ENCODE measurements at regions not wholly inside any gene's neighbourhood (a gene's known extent, or its start where the extent isn't known, plus 50 kb on each side); places are given as distances from the start of the nearest gene placed in this dataset.

DNA sequence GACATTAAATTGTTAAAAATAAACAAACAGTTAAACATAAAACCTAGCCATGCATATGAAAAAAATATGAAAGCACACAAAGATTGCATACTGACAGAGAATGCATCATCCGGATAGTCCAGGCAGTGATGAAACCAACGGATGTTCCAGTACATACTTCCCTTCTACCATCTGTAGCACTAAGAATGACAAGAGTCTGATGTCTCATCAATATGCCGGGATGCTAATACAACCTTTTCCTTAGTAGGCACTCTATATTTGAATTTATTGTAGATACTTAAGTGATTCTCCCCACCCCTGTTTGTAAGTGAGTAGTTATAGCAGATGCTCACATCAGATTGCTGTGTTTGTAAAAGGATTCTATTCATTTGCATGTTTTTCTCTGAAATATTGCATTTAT, 571.2 kb upstream of the WWC1 start:
- TF ChIP-seq, protein P1, sequence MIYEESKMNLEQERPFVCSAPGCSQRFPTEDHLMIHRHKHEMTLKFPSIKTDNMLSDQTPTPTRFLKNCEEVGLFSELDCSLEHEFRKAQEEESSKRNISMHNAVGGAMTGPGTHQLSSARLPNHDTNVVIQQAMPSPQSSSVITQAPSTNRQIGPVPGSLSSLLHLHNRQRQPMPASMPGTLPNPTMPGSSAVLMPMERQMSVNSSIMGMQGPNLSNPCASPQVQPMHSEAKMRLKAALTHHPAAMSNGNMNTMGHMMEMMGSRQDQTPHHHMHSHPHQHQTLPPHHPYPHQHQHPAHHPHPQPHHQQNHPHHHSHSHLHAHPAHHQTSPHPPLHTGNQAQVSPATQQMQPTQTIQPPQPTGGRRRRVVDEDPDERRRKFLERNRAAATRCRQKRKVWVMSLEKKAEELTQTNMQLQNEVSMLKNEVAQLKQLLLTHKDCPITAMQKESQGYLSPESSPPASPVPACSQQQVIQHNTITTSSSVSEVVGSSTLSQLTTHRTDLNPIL (CRISPR knock-in tag; IDR thresholded peaks at IDR 0.05; ENCODE audit: low read depth): no peak
- no peak for TF ChIP-seq ZNF8 (CRISPR knock-in tag; IDR thresholded peaks at IDR 0.05)
- no peak for TF ChIP-seq CSDC2 (CRISPR knock-in tag; IDR thresholded peaks at IDR 0.05)
- no peak for TF ChIP-seq TOX (CRISPR knock-in tag; IDR thresholded peaks at IDR 0.05; ENCODE audit: borderline replicate concordance)
- TF ChIP-seq, protein P2, sequence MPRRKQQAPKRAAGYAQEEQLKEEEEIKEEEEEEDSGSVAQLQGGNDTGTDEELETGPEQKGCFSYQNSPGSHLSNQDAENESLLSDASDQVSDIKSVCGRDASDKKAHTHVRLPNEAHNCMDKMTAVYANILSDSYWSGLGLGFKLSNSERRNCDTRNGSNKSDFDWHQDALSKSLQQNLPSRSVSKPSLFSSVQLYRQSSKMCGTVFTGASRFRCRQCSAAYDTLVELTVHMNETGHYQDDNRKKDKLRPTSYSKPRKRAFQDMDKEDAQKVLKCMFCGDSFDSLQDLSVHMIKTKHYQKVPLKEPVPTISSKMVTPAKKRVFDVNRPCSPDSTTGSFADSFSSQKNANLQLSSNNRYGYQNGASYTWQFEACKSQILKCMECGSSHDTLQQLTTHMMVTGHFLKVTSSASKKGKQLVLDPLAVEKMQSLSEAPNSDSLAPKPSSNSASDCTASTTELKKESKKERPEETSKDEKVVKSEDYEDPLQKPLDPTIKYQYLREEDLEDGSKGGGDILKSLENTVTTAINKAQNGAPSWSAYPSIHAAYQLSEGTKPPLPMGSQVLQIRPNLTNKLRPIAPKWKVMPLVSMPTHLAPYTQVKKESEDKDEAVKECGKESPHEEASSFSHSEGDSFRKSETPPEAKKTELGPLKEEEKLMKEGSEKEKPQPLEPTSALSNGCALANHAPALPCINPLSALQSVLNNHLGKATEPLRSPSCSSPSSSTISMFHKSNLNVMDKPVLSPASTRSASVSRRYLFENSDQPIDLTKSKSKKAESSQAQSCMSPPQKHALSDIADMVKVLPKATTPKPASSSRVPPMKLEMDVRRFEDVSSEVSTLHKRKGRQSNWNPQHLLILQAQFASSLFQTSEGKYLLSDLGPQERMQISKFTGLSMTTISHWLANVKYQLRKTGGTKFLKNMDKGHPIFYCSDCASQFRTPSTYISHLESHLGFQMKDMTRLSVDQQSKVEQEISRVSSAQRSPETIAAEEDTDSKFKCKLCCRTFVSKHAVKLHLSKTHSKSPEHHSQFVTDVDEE (CRISPR knock-in tag; IDR thresholded peaks at IDR 0.05): no peak
- TF ChIP-seq ZFP3 (CRISPR knock-in tag; IDR thresholded peaks at IDR 0.05): no peak
- TF ChIP-seq BACH2 (CRISPR knock-in tag; IDR thresholded peaks at IDR 0.05; ENCODE audit: borderline replicate concordance): no peak
- no peak for TF ChIP-seq ESRRG (CRISPR knock-in tag; IDR thresholded peaks at IDR 0.05)
- TF ChIP-seq ZC3H10 (CRISPR knock-in tag; IDR thresholded peaks at IDR 0.05): no peak
- TF ChIP-seq ZFP30 (CRISPR knock-in tag; IDR thresholded peaks at IDR 0.05): no peak
- TF ChIP-seq TCF4 (CRISPR knock-in tag; IDR thresholded peaks at IDR 0.05; ENCODE audit: borderline replicate concordance): no peak
- no peak for TF ChIP-seq ZNF70 (CRISPR knock-in tag; IDR thresholded peaks at IDR 0.05)
- TF ChIP-seq, protein P3, sequence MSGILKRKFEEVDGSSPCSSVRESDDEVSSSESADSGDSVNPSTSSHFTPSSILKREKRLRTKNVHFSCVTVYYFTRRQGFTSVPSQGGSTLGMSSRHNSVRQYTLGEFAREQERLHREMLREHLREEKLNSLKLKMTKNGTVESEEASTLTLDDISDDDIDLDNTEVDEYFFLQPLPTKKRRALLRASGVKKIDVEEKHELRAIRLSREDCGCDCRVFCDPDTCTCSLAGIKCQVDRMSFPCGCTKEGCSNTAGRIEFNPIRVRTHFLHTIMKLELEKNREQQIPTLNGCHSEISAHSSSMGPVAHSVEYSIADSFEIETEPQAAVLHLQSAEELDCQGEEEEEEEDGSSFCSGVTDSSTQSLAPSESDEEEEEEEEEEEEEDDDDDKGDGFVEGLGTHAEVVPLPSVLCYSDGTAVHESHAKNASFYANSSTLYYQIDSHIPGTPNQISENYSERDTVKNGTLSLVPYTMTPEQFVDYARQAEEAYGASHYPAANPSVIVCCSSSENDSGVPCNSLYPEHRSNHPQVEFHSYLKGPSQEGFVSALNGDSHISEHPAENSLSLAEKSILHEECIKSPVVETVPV (CRISPR knock-in tag; IDR thresholded peaks at IDR 0.05): no peak
- TF ChIP-seq RARB (CRISPR knock-in tag; IDR thresholded peaks at IDR 0.05): no peak
- TF ChIP-seq OSR1 (CRISPR knock-in tag; IDR thresholded peaks at IDR 0.05): no peak
- TF ChIP-seq GLIS3 (CRISPR knock-in tag; IDR thresholded peaks at IDR 0.05): no peak
- TF ChIP-seq ARNTL (CRISPR knock-in tag; IDR thresholded peaks at IDR 0.05; ENCODE audit: borderline replicate concordance, low read depth): no peak
- no peak for TF ChIP-seq ZNF565 (CRISPR knock-in tag; conservative IDR thresholded peaks at IDR 0.05; ENCODE audit: low read depth)
- TF ChIP-seq, protein P4, sequence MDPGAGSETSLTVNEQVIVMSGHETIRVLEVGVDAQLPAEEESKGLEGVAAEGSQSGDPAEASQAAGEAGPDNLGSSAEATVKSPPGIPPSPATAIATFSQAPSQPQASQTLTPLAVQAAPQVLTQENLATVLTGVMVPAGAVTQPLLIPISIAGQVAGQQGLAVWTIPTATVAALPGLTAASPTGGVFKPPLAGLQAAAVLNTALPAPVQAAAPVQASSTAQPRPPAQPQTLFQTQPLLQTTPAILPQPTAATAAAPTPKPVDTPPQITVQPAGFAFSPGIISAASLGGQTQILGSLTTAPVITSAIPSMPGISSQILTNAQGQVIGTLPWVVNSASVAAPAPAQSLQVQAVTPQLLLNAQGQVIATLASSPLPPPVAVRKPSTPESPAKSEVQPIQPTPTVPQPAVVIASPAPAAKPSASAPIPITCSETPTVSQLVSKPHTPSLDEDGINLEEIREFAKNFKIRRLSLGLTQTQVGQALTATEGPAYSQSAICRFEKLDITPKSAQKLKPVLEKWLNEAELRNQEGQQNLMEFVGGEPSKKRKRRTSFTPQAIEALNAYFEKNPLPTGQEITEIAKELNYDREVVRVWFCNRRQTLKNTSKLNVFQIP (CRISPR knock-in tag; IDR thresholded peaks at IDR 0.05; ENCODE audit: borderline replicate concordance, low read depth): no peak
- ATAC-seq: no peak

DNA sequence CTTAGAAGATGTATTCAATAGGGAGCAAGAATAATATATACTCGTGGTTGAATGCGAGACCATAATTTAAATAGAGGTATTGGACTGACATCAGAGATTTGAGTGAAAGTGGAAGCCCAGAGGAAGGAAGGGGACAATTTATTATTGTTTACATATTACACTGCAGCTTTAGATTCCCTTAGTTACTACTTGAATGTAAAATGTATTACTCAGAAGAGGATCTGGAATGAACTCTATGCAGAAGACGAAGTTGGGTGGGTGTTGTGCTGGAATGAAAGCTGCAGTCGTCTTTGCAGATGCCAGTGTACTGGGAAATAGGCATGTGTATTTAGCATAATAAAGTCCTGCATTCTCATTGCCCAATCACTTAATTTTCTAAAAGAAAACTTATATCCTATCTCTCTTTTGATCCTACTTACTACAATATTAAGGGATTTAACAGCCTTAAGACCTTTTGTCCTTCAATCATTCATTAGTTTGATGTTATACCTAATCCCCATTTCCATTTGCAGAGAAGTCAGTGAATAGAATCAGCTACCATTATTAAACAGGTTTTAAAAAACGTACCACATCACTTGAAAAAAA, 570.7 kb upstream of the WWC1 start:
- TF ChIP-seq ISL1 (CRISPR knock-in tag; IDR thresholded peaks at IDR 0.05): no peak
- TF ChIP-seq ESRRG (CRISPR knock-in tag; IDR thresholded peaks at IDR 0.05): no peak
- no peak for TF ChIP-seq GLIS3 (CRISPR knock-in tag; IDR thresholded peaks at IDR 0.05)
- no peak for TF ChIP-seq OSR1 (CRISPR knock-in tag; IDR thresholded peaks at IDR 0.05)
- TF ChIP-seq ARNTL (CRISPR knock-in tag; IDR thresholded peaks at IDR 0.05; ENCODE audit: borderline replicate concordance, low read depth): no peak
- TF ChIP-seq ZNF8 (CRISPR knock-in tag; IDR thresholded peaks at IDR 0.05): no peak
- no peak for TF ChIP-seq RARB (CRISPR knock-in tag; IDR thresholded peaks at IDR 0.05)
- no peak for TF ChIP-seq ZNF565 (CRISPR knock-in tag; conservative IDR thresholded peaks at IDR 0.05; ENCODE audit: low read depth)
- no peak for TF ChIP-seq ZFP30 (CRISPR knock-in tag; IDR thresholded peaks at IDR 0.05)
- TF ChIP-seq ZC3H10 (CRISPR knock-in tag; IDR thresholded peaks at IDR 0.05): no peak
- TF ChIP-seq, protein P2 (CRISPR knock-in tag; IDR thresholded peaks at IDR 0.05): no peak
- TF ChIP-seq ZFP3 (CRISPR knock-in tag; IDR thresholded peaks at IDR 0.05): no peak
- no peak for TF ChIP-seq TCF4 (CRISPR knock-in tag; IDR thresholded peaks at IDR 0.05; ENCODE audit: borderline replicate concordance)
- no peak for TF ChIP-seq BACH2 (CRISPR knock-in tag; IDR thresholded peaks at IDR 0.05; ENCODE audit: borderline replicate concordance)
- TF ChIP-seq CSDC2 (CRISPR knock-in tag; IDR thresholded peaks at IDR 0.05): no peak
- TF ChIP-seq, protein P4 (CRISPR knock-in tag; IDR thresholded peaks at IDR 0.05; ENCODE audit: borderline replicate concordance, low read depth): no peak
- no peak for TF ChIP-seq SNAI2 (CRISPR knock-in tag; IDR thresholded peaks at IDR 0.05)
- TF ChIP-seq TOX (CRISPR knock-in tag; IDR thresholded peaks at IDR 0.05; ENCODE audit: borderline replicate concordance): no peak
- TF ChIP-seq, protein P3 (CRISPR knock-in tag; IDR thresholded peaks at IDR 0.05): no peak
- TF ChIP-seq, protein P1 (CRISPR knock-in tag; IDR thresholded peaks at IDR 0.05; ENCODE audit: low read depth): no peak
- ATAC-seq: no peak

Measured in SK-N-SH treated with all-trans-retinoic acid at 6 μM for 48 hours (cell line).